ENCODE measurements at regions not wholly inside any gene's neighbourhood (a gene's known extent, or its start where the extent isn't known, plus 50 kb on each side); places are given as distances from the start of the nearest gene placed in this dataset.
"Not testable (repeated sequence)": the region's sequence is repeated elsewhere in the genome, so short reads cannot be mapped to it uniquely, and the experiment has no call there.

GRCh38 chr16:86872131-86872530, 293.8 kb downstream of the FOXL1 start:
- DNase-seq = no peak

GRCh38 chr16:86872833-86873232, 294.5 kb downstream of the FOXL1 start:
- no peak for DNase-seq

- no peak for DNase-seq
These were observed 295.8 kb downstream of the FOXL1 start for GRCh38 chr16:86874141-86874540.

- DNase-seq = no peak
These were observed 298.1 kb downstream of the FOXL1 start for GRCh38 chr16:86876499-86876898.

- DNase-seq = no peak
These were observed 298.8 kb downstream of the FOXL1 start for GRCh38 chr16:86877108-86877507.

- no peak for DNase-seq
These were observed 299.5 kb downstream of the FOXL1 start for GRCh38 chr16:86877835-86878234.

GRCh38 chr16:86878236-86879080, 300.1 kb downstream of the FOXL1 start:
- peak; percentile 21 for DNase-seq

GRCh38 chr16:86879268-86879667, 300.9 kb downstream of the FOXL1 start:
- DNase-seq = no peak

- DNase-seq = no peak
These were observed 302.2 kb downstream of the FOXL1 start for GRCh38 chr16:86880316-86881117.

- peak; percentile 29 for DNase-seq
These were observed 302.8 kb downstream of the FOXL1 start for GRCh38 chr16:86881118-86881510.

GRCh38 chr16:86881861-86882273, 303.5 kb downstream of the FOXL1 start:
- DNase-seq = no peak

GRCh38 chr16:86882586-86883280, 304.4 kb downstream of the FOXL1 start:
- DNase-seq = no peak

GRCh38 chr16:86883583-86884389, 305.4 kb downstream of the FOXL1 start:
- DNase-seq = no peak

- no peak for DNase-seq
These were observed 306.0 kb downstream of the FOXL1 start for GRCh38 chr16:86884390-86884650.

GRCh38 chr16:86885139-86885538, 306.8 kb downstream of the FOXL1 start:
- no peak for DNase-seq

- no peak for DNase-seq
These were observed 308.3 kb downstream of the FOXL1 start for GRCh38 chr16:86886651-86887050.

GRCh38 chr16:86887416-86887815, 309.1 kb downstream of the FOXL1 start:
- DNase-seq = no peak

GRCh38 chr16:86888231-86889053, 310.1 kb downstream of the FOXL1 start:
- no peak for DNase-seq

GRCh38 chr16:86889054-86889366, 310.7 kb downstream of the FOXL1 start:
- not testable (repeated sequence) for DNase-seq

- DNase-seq = no peak
These were observed 311.6 kb downstream of the FOXL1 start for GRCh38 chr16:86889974-86890373.

- DNase-seq = no peak
These were observed 312.8 kb downstream of the FOXL1 start for GRCh38 chr16:86891121-86891520.

- no peak for DNase-seq
These were observed 313.3 kb downstream of the FOXL1 start for GRCh38 chr16:86891631-86892030.
